Neuron (in vitro differentiated cells): ENCODE measurements at regions not wholly inside any gene's neighbourhood (a gene's known extent, or its start where the extent isn't known, plus 50 kb on each side); places are given as distances from the start of the nearest gene placed in this dataset.

ENCODE experiments used
- H2AFZ ChIP-seq: one replicate; pipeline ENCODE4 v1.6.1; 2013; ENCODE audit warnings: low read depth, mild to moderate bottlenecking, inconsistent platforms, low read length, moderate library complexity
- H3K27me3 ChIP-seq: one replicate; pipeline ENCODE4 v1.6.1; 2013; ENCODE audit warnings: low read length; ENCODE audit not compliant: insufficient read depth
- H3K36me3 ChIP-seq: one replicate; pipeline ENCODE4 v1.6.1; 2013; ENCODE audit warnings: low read length; ENCODE audit not compliant: insufficient read depth
- H3K4me1 ChIP-seq: one replicate; pipeline ENCODE4 v1.6.1; 2013; ENCODE audit warnings: low read length; ENCODE audit not compliant: insufficient read depth
- H3K4me3 ChIP-seq: 2 replicates; pipeline ENCODE4 v1.5.1; 2013; ENCODE audit warnings: mild to moderate bottlenecking, low read length, moderate library complexity
- H3K9me3 ChIP-seq: one replicate; pipeline ENCODE4 v1.6.1; 2013; ENCODE audit warnings: low read length

- no peak overlapping the region for H3K4me3 ChIP-seq
- peaks cover 1% of the 10 kb centered on the region for H3K9me3 ChIP-seq
- no peak overlapping the region for H2AFZ ChIP-seq
- H3K27me3 ChIP-seq, result no peaks in the 10 kb centered on the region
- no peaks in the 10 kb centered on the region for H3K36me3 ChIP-seq
- H3K4me1 ChIP-seq, result peaks cover 8% of the 10 kb centered on the region
Observed at GRCh38 chr18:45241982-45242565, 373.2 kb upstream of the SLC14A2 start.

- Histone ChIP-seq H3K9me3 (peaks cover 1% of the 10 kb centered on the region), H3K4me3 (no peak overlapping the region), H3K4me1 (no peaks in the 10 kb centered on the region), H3K27me3 (no peaks in the 10 kb centered on the region), H2AFZ (no peak overlapping the region), H3K36me3 (no peaks in the 10 kb centered on the region)
Observed at GRCh38 chr18:45243340-45244110, 371.8 kb upstream of the SLC14A2 start.

GRCh38 chr18:45245091-45245511 lies 370.2 kb upstream of the SLC14A2 start:
- Histone ChIP-seq H3K4me3 (no peak overlapping the region), H3K27me3 (no peaks in the 10 kb centered on the region), H3K36me3 (no peaks in the 10 kb centered on the region), H3K9me3 (no peaks in the 10 kb centered on the region), H2AFZ (no peak overlapping the region), H3K4me1 (no peaks in the 10 kb centered on the region)

- H3K36me3 ChIP-seq, result no peaks in the 10 kb centered on the region
- no peaks in the 10 kb centered on the region for H3K9me3 ChIP-seq
- no peaks in the 10 kb centered on the region for H3K27me3 ChIP-seq
- no peaks in the 10 kb centered on the region for H3K4me1 ChIP-seq
- H3K4me3 ChIP-seq, result no peak overlapping the region
- no peak overlapping the region for H2AFZ ChIP-seq
Observed at GRCh38 chr18:45248240-45248903, 366.9 kb upstream of the SLC14A2 start.

GRCh38 chr18:45249246-45249661 lies 366.0 kb upstream of the SLC14A2 start:
- no peak overlapping the region for H3K4me3 ChIP-seq
- no peaks in the 10 kb centered on the region for H3K4me1 ChIP-seq
- no peak overlapping the region for H2AFZ ChIP-seq
- no peaks in the 10 kb centered on the region for H3K9me3 ChIP-seq
- no peaks in the 10 kb centered on the region for H3K27me3 ChIP-seq
- no peaks in the 10 kb centered on the region for H3K36me3 ChIP-seq

GRCh38 chr18:45250479-45250878 lies 364.8 kb upstream of the SLC14A2 start:
- no peak overlapping the region for H3K4me3 ChIP-seq
- H3K9me3 ChIP-seq, result no peaks in the 10 kb centered on the region
- H3K4me1 ChIP-seq, result peaks cover 8% of the 10 kb centered on the region
- no peaks in the 10 kb centered on the region for H3K36me3 ChIP-seq
- H3K27me3 ChIP-seq, result no peaks in the 10 kb centered on the region
- no peak overlapping the region for H2AFZ ChIP-seq

GRCh38 chr18:45251236-45251635 lies 364.0 kb upstream of the SLC14A2 start:
- H3K36me3 ChIP-seq, result no peaks in the 10 kb centered on the region
- H2AFZ ChIP-seq, result no peak overlapping the region
- H3K9me3 ChIP-seq, result no peaks in the 10 kb centered on the region
- peaks cover 9% of the 10 kb centered on the region for H3K4me1 ChIP-seq
- H3K4me3 ChIP-seq, result no peak overlapping the region
- H3K27me3 ChIP-seq, result no peaks in the 10 kb centered on the region

GRCh38 chr18:45252474-45252873 lies 362.8 kb upstream of the SLC14A2 start:
- H3K4me3 ChIP-seq, result no peak overlapping the region
- no peaks in the 10 kb centered on the region for H3K9me3 ChIP-seq

GRCh38 chr18:45253056-45253565 lies 362.2 kb upstream of the SLC14A2 start:
- no peak overlapping the region for H2AFZ ChIP-seq
- H3K4me1 ChIP-seq, result peaks cover 9% of the 10 kb centered on the region
- H3K36me3 ChIP-seq, result no peaks in the 10 kb centered on the region
- no peaks in the 10 kb centered on the region for H3K27me3 ChIP-seq
- H3K4me3 ChIP-seq, result no peak overlapping the region
- H3K9me3 ChIP-seq, result no peaks in the 10 kb centered on the region

More at GRCh38 chr18:45252474-45252873, 362.8 kb upstream of the SLC14A2 start:
- no peak overlapping the region for H2AFZ ChIP-seq
- H3K27me3 ChIP-seq, result no peaks in the 10 kb centered on the region
- no peaks in the 10 kb centered on the region for H3K36me3 ChIP-seq
- peaks cover 9% of the 10 kb centered on the region for H3K4me1 ChIP-seq

GRCh38 chr18:45253973-45254708 lies 361.1 kb upstream of the SLC14A2 start:
- H2AFZ ChIP-seq, result no peak overlapping the region
- H3K27me3 ChIP-seq, result no peaks in the 10 kb centered on the region
- peaks cover 9% of the 10 kb centered on the region for H3K4me1 ChIP-seq
- no peaks in the 10 kb centered on the region for H3K36me3 ChIP-seq
- no peaks in the 10 kb centered on the region for H3K9me3 ChIP-seq
- H3K4me3 ChIP-seq, result no peak overlapping the region

GRCh38 chr18:45254709-45255082 lies 360.6 kb upstream of the SLC14A2 start:
- Histone ChIP-seq H3K27me3 (no peaks in the 10 kb centered on the region), H3K4me1 (peaks cover 9% of the 10 kb centered on the region), H3K9me3 (no peaks in the 10 kb centered on the region), H2AFZ (no peak overlapping the region), H3K4me3 (no peak overlapping the region), H3K36me3 (no peaks in the 10 kb centered on the region)

- H2AFZ ChIP-seq, result peak overlapping the region; percentile 36
- H3K27me3 ChIP-seq, result no peaks in the 10 kb centered on the region
- peaks cover 9% of the 10 kb centered on the region for H3K4me1 ChIP-seq
- H3K4me3 ChIP-seq, result no peak overlapping the region
- no peaks in the 10 kb centered on the region for H3K9me3 ChIP-seq
- H3K36me3 ChIP-seq, result no peaks in the 10 kb centered on the region
Observed at GRCh38 chr18:45255197-45255890, 359.9 kb upstream of the SLC14A2 start.
